PC-9 (cell line): ENCODE measurements at regions not wholly inside any gene's neighbourhood (a gene's known extent, or its start where the extent isn't known, plus 50 kb on each side); places are given as distances from the start of the nearest gene placed in this dataset.
A peak's percentile ranks its signal among the peaks of the same experiment; 100 is the strongest.

Experiments used
- BruUV-seq: library from RNA; stranded (reverse); fragments of 400-500 nt; replicated peaks from 2 replicates; lab custom pipeline; 2021; lab: Mats Ljungman, UMichigan
- CTCF ChIA-PET: fragments of 300-600 bp; sonication (Branson Sonifier 250); formaldehyde crosslinking; loops from one replicate; lab custom pipeline; 2022; ENCODE audit warnings: antibody characterized with exemption; lab: Charles Lee
- POLR2A ChIA-PET: fragments of 300-600 bp; sonication (Branson Sonifier 250); formaldehyde crosslinking; loops from one replicate; lab custom pipeline; 2022; ENCODE audit warnings: antibody characterized with exemption; ENCODE audit not compliant: unreplicated experiment; lab: Charles Lee
- DNase-seq, 2 experiments: peaks; one replicate each; pipeline versions ENCODE4 v3.0.0 to v3.0.0-alpha.2; 2015 to 2022; ENCODE audit warnings: mixed read lengths in 1 of 2
- H2AFZ ChIP-seq: fragments of 200-600 bp; sonication (generic); 2 replicates; pipeline ENCODE4 v1.8.1; 2017; ENCODE audit warnings: antibody characterized with exemption
- H3F3A ChIP-seq: fragments of 200-600 bp; sonication (generic); 2 replicates; pipeline ENCODE4 v1.8.1; 2017; ENCODE audit warnings: antibody characterized with exemption, mild to moderate bottlenecking, low read depth; ENCODE audit not compliant: insufficient read depth
- H3K27ac ChIP-seq: fragments of 200-600 bp; sonication (generic); 2 replicates; pipeline ENCODE4 v1.6.1; 2016; ENCODE audit warnings: mixed run types
- H3K27me3 ChIP-seq: fragments of 200-600 bp; sonication (generic); 2 replicates; pipeline ENCODE4 v1.6.1; 2016; ENCODE audit warnings: low read depth, mixed run types; ENCODE audit not compliant: insufficient read depth
- H3K36me3 ChIP-seq: fragments of 200-600 bp; sonication (generic); 2 replicates; pipeline ENCODE4 v1.6.1; 2016; ENCODE audit warnings: low read depth, mixed run types
- H3K4me1 ChIP-seq: fragments of 200-600 bp; sonication (generic); replicated peaks from 2 replicates; pipeline ENCODE4 v1.6.1; 2016; ENCODE audit warnings: mixed run types; ENCODE audit not compliant: insufficient read depth
- H3K4me2 ChIP-seq: fragments of 200-600 bp; sonication (generic); 2 replicates; pipeline ENCODE4 v1.6.1; 2017; ENCODE audit warnings: mixed run types
- H3K4me3 ChIP-seq: fragments of 200-600 bp; sonication (generic); 2 replicates; pipeline ENCODE4 v1.6.1; 2016; ENCODE audit warnings: mixed run types
- H3K79me2 ChIP-seq: fragments of 200-600 bp; sonication (generic); 2 replicates; pipeline ENCODE4 v1.6.1; 2017; ENCODE audit warnings: low read depth, mixed run types
- H3K9me2 ChIP-seq: fragments of 200-600 bp; sonication (generic); 2 replicates; pipeline ENCODE4 v1.8.1; 2017; ENCODE audit warnings: mild to moderate bottlenecking; ENCODE audit not compliant: insufficient read depth
- H3K9me3 ChIP-seq: fragments of 200-600 bp; sonication (generic); 2 replicates; pipeline ENCODE4 v1.8.1; 2016; ENCODE audit warnings: low read depth; ENCODE audit not compliant: insufficient read depth
- H4K20me1 ChIP-seq: fragments of 200-600 bp; sonication (generic); 2 replicates; pipeline ENCODE4 v1.8.1; 2017; ENCODE audit not compliant: insufficient read depth
- CTCF ChIP-seq: fragments of 200-600 bp; sonication (generic); conservative IDR thresholded peaks from 2 replicates; pipeline ENCODE4 v1.6.1; 2017; ENCODE audit warnings: mixed run types, antibody characterized with exemption, mild to moderate bottlenecking, moderate library complexity
- EZH2 ChIP-seq: fragments of 200-600 bp; sonication (generic); IDR thresholded peaks from 2 replicates; pipeline ENCODE4 v1.8.0; 2017; ENCODE audit warnings: antibody characterized with exemption, low read depth
- intact Hi-C: fragments of 100-400 bp; cut with micrococcal nuclease; formaldehyde crosslinking; loops from one replicate; pipeline ENCODE4 v1.10.0; 2022; ENCODE audit not compliant: unreplicated experiment

DNA sequence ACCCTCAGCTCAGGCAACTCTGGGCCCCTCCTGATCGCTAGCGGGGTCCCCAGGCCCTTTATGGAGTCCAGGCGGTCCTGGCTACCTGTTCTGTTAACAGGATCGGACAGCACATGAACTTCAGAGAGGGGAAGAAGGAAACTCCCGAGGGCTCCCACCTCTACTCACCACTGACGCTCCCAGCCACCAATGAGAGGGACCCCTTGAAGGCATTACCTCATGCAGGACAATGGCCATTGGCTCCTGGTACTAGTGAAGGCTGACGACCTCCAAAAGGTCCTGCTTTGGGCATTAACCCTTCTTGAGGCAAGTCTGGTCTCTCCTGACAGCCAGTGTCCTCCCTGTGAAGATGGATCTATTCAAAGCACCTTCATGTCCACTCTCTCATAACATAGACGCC, 71.5 kb upstream of the LMO1 start:
- peaks cover 32% of the 10 kb centered on the region; the same call in 1 of the 2 replicates for H3F3A ChIP-seq
- peaks cover 46% of the 10 kb centered on the region for H3K4me1 ChIP-seq
- peak overlapping the region; percentile 67 for H3K4me2 ChIP-seq
- H3K9me3 ChIP-seq = no peaks in the 10 kb centered on the region
- ChIA-PET CTCF (interaction anchor here (0.7 kb wide), 1 partner anchor 232 kb away, joined by 3 read pairs; no protein-coding TSS in a partner anchor), POLR2A (no interaction called here)
- DNase-seq = no peak
- H3K36me3 ChIP-seq = no peaks in the 10 kb centered on the region
- intact Hi-C loops = loop anchor here (2.0 kb wide), 2 partner anchors 20 to 232 kb away; no protein-coding TSS in a partner anchor
- H3K27ac ChIP-seq = peak overlapping the region; percentile 14; the same call in 1 of the 2 replicates
- H3K79me2 ChIP-seq = no peaks in the 10 kb centered on the region
- no peak overlapping the region for H2AFZ ChIP-seq
- no peaks in the 10 kb centered on the region for H3K27me3 ChIP-seq
- no TSS peak for BruUV-seq
- H4K20me1 ChIP-seq = no peaks in the 10 kb centered on the region
- no peak overlapping the region for H3K4me3 ChIP-seq
- H3K9me2 ChIP-seq = no peaks in the 10 kb centered on the region
- no peak for TF ChIP-seq CTCF
- TF ChIP-seq EZH2 = no peak

DNA sequence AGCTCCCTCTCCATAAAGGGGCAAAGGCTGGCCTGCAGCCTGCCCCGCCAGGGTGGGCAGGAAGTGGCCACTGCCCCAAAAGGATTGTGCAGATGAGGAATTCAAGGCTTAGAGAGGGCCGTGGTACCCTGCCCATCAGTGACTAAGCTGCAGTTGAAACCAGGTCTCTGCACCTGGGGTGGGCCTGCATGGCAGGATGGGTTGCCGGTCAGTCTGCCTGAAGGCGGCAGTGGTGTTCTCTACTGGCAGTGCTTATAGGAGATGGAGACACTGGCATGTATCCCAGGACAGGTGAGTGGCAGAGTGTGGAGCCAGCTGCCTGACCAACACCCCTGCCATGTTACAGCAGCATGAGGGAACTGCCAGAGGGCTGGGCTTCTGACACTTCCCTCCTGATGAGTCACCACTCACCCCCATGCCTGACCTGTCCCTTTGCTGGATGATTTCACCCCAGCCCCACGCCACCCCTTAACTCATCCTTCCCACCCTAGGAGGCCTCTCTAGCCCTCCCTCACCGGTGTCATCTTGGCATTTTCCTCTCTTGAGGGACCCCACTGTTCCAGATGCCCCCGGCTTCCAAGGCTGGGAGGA, 70.2 kb upstream of the LMO1 start:
- Histone ChIP-seq H4K20me1 (no peaks in the 10 kb centered on the region), H3K4me1 (peaks cover 50% of the 10 kb centered on the region), H3K36me3 (no peaks in the 10 kb centered on the region), H2AFZ (no peak overlapping the region), H3K79me2 (no peaks in the 10 kb centered on the region), H3K4me3 (no peak overlapping the region), H3K9me2 (no peaks in the 10 kb centered on the region), H3K27ac (no peak overlapping the region), H3K27me3 (no peaks in the 10 kb centered on the region), H3K9me3 (no peaks in the 10 kb centered on the region), H3F3A (peaks cover 32% of the 10 kb centered on the region; the same call in 1 of the 2 replicates), H3K4me2 (peak overlapping the region; percentile 40; the same call in 1 of the 2 replicates)
- TF ChIP-seq CTCF = peak; percentile 52
- TF ChIP-seq EZH2 = no peak
- POLR2A ChIA-PET = interaction anchor here (0.6 kb wide), 1 partner anchor 635 kb away, joined by 4 read pairs; no protein-coding TSS in a partner anchor
- BruUV-seq = no TSS peak
- CTCF ChIA-PET = interaction anchor here (0.6 to 0.7 kb wide), 2 partner anchors 19 to 209 kb away, joined by 4 to 8 read pairs; no protein-coding TSS in a partner anchor
- intact Hi-C loops = loop anchor here (2.0 to 5.0 kb wide), 3 partner anchors 21 to 233 kb away; no protein-coding TSS in a partner anchor
- peak; percentile 78 to 83 for DNase-seq

- H3F3A ChIP-seq = peaks cover 32% of the 10 kb centered on the region; the same call in 1 of the 2 replicates
- peaks cover 50% of the 10 kb centered on the region for H3K4me1 ChIP-seq
- BruUV-seq = no TSS peak
- H4K20me1 ChIP-seq = no peaks in the 10 kb centered on the region
- ChIA-PET POLR2A (interaction anchor here (0.6 kb wide), 1 partner anchor 635 kb away, joined by 4 read pairs; no protein-coding TSS in a partner anchor), CTCF (interaction anchor here (0.5 to 0.7 kb wide), 3 partner anchors 18 to 499 kb away, joined by 4 to 9 read pairs (median 8); no protein-coding TSS in a partner anchor)
- no peaks in the 10 kb centered on the region for H3K27me3 ChIP-seq
- H3K4me2 ChIP-seq = no peak overlapping the region
- intact Hi-C loops = loop anchor here (5.0 kb wide), 1 partner anchor 106 kb away; no protein-coding TSS in a partner anchor
- no peak for DNase-seq
- no peak overlapping the region for H3K4me3 ChIP-seq
- no peak overlapping the region for H2AFZ ChIP-seq
- no peaks in the 10 kb centered on the region for H3K9me3 ChIP-seq
- H3K79me2 ChIP-seq = no peaks in the 10 kb centered on the region
- H3K27ac ChIP-seq = no peak overlapping the region
- no peaks in the 10 kb centered on the region for H3K36me3 ChIP-seq
- H3K9me2 ChIP-seq = no peaks in the 10 kb centered on the region
- no peak for TF ChIP-seq EZH2
- TF ChIP-seq CTCF = no peak
Measured at GRCh38 chr11:8333376-8333775, 69.7 kb upstream of the LMO1 start.
